NOMO-1 (cell line): ENCODE measurements at regions not wholly inside any gene's neighbourhood (a gene's known extent, or its start where the extent isn't known, plus 50 kb on each side); places are given as distances from the start of the nearest gene placed in this dataset.

Experiments used
- DNase-seq, 2 experiments: peaks; one replicate each; lab custom pipeline; 2025; ENCODE audit not compliant: unreplicated experiment in 2 of 2; lab: John Stamatoyannopoulos, UW

DNA sequence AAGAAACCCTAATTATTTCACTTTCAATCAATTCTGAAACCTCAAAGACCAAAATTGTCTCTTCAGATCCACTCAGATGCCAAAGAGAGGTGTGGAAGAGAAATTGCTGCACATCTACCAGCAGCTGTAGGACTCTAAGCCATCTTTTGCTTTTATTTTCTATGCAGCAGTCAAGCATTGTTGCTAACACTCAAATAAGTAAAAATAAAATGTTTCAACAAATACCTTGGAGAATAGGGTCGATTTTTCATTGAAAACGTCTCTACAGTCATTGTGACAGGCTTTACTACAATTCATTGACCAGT, 66.4 kb upstream of the CFAP20DC start:
- DNase-seq, result no peak

DNA sequence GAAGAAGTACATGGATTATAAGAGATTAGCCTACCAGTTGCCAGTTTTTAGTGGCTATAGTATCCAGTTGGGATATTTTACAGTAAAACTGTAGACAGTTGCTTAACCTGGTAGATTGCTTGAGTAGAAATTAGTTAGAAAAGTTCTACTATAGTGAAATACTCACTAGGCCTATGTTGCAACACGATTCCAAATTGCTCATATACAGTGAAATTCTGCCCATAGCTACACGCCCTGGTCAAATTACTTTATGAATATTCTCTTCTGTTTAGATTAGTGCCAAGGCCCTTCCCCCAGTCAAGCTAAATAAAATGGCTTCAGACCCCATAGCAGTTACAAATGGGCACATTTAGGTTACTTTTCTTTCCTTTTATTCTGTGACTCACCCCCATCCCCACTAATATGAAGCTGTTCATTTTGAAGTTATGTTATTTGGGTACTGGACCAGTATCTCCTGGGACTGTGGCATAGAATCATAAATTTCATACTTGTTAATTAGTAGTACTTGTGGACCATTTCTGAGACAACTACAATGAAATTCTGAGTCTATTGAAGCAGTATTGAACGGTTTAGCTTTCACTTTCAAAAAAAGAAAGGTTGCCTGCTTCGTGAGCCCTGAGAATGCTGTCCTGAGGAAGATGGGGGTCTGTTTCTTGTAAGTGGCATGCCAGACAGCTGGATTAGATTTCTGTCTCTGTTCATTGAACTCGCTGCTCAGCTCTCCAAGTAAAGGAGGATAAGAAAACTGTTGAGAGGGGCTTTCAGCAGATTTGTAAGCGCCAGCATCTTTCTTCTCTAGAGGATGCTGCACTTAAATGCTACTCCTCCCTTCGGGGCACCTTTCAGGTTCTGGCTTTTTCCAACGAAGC, 65.8 kb upstream of the CFAP20DC start:
- no peak for DNase-seq

DNA sequence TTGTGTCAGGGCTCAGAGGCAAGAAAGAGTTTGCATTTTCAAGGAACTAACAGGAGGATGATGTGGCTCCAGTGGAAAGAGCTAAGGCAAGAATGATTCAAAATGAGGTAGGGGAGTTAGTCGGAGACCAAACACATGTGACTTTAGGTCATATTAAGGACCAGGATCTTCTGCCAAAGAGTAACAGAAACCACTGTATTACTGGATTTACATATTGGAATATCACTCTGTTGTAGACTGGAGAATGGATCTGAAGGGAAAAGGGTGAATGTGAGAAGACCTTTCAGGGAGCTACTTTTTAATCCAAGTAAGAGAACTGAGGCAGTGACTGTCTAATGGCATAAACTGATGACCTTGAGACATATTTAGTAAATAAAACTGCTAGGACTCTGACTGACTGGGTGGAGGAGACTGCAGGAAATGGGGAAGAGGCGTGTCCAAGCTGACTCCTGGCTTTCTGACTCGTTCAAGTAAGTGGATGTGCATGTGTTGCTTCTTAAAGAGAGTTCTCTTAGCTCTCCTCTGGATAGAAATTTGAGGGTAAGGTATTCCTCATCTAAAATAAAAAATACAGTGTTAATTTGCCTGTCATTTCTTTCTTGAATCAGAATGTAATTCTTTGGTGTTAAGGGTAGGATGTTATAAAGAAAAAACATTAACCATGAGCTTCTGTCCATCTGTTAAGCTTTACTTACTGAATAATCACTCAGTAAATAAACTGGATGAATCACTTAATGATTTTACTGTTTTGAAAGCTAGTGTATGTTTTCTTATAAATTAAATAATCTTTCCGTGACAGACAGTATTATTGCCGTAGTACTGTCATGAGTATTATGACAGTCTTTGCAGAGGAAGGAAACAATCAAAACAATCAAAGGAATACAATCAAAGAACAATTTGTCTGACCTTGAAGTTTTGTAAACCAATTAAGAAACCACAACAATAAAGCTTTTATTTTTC, 58.3 kb upstream of the CFAP20DC start:
- DNase-seq, result peak in 1 of 2 experiments; percentile 8

DNA sequence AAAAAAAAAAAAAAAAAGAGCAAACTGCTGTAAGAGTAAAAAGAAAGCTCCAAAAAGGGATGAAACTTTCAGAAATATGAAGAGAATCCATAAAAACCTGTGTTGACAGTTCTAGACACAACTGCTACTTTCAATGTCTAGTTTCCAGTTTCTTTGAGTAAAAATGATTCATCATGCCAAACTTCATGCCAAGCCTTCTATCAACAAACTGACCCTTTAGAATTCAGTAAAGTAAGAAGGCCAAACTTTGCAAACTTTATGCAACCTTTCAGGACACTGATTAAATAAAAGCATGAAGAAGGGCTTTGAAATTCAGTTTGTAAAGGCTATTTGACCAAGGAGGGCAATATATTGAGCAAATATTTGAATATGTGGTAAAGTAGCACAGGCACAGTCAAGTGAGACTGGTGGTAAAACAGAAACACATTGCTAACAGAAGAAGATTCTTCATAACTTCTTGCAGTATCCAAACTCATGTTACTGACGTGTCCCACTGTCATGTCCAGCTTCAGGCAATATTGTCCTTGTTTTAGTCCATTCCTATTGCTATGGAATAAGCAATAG, 56.3 kb upstream of the CFAP20DC start:
- no peak for DNase-seq

DNA sequence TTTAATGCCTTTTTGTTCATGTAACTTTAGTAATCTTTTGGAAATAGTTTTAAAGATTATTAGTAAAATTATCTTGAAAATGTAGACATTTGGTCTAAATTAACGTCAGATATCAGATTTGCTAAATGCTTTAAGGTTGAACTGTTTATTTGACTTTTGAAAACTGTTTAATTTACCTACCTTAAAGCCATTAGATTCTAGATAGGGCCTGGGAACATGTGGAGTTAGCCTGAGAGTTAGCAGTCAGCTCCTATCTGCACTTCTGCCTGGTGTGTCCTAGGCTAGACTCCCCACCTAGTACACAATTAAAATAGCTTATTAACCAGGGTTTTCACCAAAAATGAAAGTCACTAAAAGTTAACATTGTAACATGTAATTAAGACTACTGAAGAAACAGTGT, 53.7 kb upstream of the CFAP20DC start:
- no peak for DNase-seq

DNA sequence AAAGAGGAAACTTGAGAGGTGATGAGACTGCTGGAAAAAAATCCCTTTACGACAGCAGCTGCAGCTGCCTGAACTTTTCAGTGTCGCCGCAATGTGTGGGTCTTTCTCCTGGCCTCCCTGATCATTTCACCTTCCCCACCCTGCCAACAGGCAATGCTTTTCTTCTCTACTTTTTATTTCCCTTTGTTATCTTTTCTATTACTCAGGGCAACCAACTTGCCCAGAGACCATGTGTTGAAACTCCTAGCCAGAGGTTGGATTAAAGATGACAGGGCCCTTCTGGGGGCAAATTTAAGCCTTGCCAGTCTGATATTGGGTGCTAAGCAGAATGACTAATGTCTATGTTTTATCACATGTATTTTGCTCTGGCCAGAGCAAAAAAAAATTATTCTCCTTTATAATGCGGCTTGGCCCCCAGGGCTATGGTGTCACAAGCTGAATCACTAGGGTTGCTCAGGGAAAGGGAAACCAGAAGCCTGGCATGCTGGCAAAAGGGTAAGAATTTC, 51.5 kb upstream of the CFAP20DC start:
- DNase-seq, result no peak
